ENCODE measurements at regions not wholly inside any gene's neighbourhood (a gene's known extent, or its start where the extent isn't known, plus 50 kb on each side); places are given as distances from the start of the nearest gene placed in this dataset.

DNA sequence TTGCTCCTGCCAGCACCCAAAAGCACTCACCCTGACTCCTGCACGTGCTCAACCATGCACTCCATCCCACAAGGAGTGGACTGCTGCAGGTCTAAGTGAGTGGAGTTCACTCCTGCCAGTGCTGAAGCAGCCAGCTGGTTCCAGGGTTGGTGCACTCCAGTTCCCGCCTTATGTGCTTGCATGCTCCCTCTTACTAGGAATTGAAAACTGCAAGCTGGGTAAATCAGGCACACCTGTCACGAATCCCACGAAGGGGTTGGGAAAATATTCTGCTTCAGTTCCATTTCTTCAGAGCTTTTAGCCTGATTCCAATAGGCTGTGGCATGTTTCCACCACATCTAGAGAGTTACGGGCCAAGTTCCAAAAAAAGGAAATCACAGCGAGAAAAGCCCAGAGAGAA is 1365.5 kb upstream of the CHAC2 start:
- in situ Hi-C loops (cut with HindIII; ENCODE audit: low pct_ligation_motif_present, low pct_unique_long_range_greater_than_20kb, low sequenced_read_pairs): no loop called here
- no peak for DNase-seq

DNA sequence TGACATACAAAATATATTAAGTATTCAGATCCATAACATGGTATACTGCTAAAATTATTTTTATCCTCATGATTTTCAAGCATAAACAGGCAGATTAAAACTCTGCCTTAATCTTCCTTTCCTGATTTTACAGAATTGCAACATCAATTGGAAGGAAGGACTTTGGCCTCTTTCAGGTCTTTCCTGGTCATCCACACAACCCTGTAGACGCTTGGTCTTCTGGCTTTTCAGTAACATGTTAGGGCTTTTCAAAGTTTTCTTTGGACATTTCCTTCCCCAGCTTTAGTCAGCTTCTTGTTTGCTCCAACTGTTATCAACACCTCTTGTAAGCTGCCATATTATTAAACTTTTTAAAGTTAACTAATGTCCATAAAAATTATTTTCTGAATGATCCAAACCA is 1364.9 kb upstream of the NRXN1 start:
- DNase-seq: no peak
- in situ Hi-C loops (cut with HindIII; ENCODE audit: low pct_ligation_motif_present, low pct_unique_long_range_greater_than_20kb, low sequenced_read_pairs): no loop called here

- no peak for DNase-seq
- in situ Hi-C loops (cut with HindIII; ENCODE audit: low pct_ligation_motif_present, low pct_unique_long_range_greater_than_20kb, low sequenced_read_pairs): no loop called here
Measured at GRCh38 chr2:52395912-52396311, 1364.0 kb upstream of the NRXN1 start.

DNA sequence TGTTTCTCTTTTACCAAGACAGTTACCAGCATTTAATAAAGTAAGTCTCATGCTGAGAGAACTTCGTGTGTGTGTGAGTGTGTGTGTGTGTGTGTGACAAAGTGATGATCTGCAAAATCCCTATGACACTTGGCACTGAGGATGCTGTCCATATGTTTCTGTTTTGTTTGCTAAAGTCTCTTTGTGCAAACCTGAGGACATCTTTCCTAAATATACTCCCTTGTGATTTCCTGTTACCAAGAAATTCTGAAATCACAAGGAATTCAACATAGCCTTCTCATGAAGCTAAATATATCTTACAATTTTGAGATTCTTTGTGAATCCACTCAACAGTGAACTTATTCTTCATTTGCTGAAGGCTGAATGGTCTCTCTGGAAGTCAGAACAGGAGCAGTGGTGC is 1359.7 kb upstream of the NRXN1 start:
- in situ Hi-C loops (cut with HindIII; ENCODE audit: low pct_ligation_motif_present, low pct_unique_long_range_greater_than_20kb, low sequenced_read_pairs): no loop called here
- DNase-seq: no peak

GRCh38 chr2:52390651-52391050 is 1358.7 kb upstream of the NRXN1 start:
- no peak for DNase-seq
- in situ Hi-C loops (cut with HindIII; ENCODE audit: low pct_ligation_motif_present, low pct_unique_long_range_greater_than_20kb, low sequenced_read_pairs): no loop called here

DNA sequence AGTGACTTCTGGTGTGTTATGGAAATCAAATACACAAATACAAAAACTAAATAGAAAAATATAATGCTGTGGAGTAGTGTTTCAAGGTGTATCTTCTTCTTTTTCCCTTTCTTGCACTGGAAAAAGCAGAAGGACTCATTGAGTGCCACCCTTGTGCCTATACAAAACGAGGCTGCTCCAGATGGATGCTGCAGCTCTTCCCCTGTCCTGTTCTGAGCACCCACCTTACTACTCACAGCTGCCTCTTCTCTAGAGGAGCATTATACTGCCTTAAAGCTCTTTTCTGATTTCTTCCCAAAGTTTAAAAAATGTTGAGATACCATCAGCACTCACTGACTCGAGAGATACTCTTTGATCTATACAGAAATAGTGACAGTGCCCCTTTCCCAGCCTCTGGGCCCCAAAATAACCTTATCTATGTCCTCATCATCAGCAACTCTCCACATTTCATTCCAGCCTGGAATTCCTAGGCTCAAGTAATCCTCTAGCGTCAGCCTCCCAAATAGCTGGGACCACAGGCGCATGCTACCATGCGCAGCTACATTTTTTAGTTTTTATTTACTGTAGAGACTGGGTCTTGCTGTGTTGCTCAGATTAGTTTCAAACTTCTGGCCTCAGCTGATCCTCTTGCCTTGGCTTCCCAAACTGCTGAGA is 1356.1 kb upstream of the NRXN1 start:
- no peak for DNase-seq
- in situ Hi-C loops (cut with HindIII; ENCODE audit: low pct_ligation_motif_present, low pct_unique_long_range_greater_than_20kb, low sequenced_read_pairs): no loop called here

DNA sequence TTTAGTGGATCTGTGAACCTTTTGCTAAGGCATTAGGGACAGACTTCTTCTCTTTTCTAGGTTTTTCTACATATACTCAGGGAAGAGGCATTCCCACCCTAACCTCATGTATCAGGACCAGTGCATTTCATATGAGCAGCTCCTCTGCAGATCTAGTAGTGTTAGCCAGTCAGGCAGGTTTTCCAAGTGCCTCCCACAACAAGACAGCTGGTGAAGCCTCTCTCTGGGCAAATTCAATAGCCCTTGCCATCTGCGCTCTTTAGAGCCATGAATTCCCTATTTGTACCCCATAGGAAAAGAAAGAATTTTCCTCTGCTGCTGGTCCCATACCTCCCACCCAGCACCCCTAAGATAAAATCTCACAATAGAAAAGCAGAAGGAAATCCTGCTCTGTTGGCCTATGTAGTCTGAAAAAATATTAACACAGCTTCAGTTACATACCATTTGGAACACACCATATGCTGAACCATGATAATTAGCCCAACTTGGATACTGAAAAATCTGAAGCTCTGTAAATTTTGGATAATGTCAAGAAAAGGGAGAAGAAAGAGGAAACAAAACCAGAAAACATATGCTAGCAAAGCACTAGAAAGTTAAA is 1354.6 kb upstream of the NRXN1 start:
- no peak for DNase-seq
- in situ Hi-C loops (cut with HindIII; ENCODE audit: low pct_ligation_motif_present, low pct_unique_long_range_greater_than_20kb, low sequenced_read_pairs): no loop called here

- in situ Hi-C loops (cut with HindIII; ENCODE audit: low pct_ligation_motif_present, low pct_unique_long_range_greater_than_20kb, low sequenced_read_pairs): no loop called here
Measured at GRCh38 chr2:52383541-52383940, 1351.6 kb upstream of the NRXN1 start.

DNA sequence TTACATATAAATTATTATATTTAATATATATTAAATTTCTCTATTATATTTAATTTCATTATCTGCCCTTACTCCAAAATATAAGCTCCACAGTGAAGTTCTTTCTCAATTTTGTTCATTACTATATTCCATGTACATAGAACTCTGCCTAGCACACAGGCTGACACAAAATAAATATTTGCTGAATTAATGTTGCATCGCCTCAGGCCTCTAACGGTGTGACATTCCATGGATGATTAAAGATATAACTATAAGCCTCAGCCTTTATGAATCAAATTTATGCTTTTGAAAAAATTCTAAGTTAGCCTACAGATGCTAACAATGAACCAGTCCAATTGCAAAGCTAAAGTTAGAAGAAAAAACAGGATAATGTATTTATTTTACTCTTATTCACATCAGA is 1337.2 kb upstream of the NRXN1 start:
- in situ Hi-C loops (cut with HindIII; ENCODE audit: low pct_ligation_motif_present, low pct_unique_long_range_greater_than_20kb, low sequenced_read_pairs): no loop called here
- DNase-seq: no peak

More at GRCh38 chr2:52383541-52383940, 1351.6 kb upstream of the NRXN1 start:
- no peak for DNase-seq

- no peak for DNase-seq
- in situ Hi-C loops (cut with HindIII; ENCODE audit: low pct_ligation_motif_present, low pct_unique_long_range_greater_than_20kb, low sequenced_read_pairs): no loop called here
Measured at GRCh38 chr2:52368141-52368540, 1336.2 kb upstream of the NRXN1 start.

GRCh38 chr2:52365946-52366345 is 1334.0 kb upstream of the NRXN1 start:
- DNase-seq: no peak
- in situ Hi-C loops (cut with HindIII; ENCODE audit: low pct_ligation_motif_present, low pct_unique_long_range_greater_than_20kb, low sequenced_read_pairs): no loop called here

- no peak for DNase-seq
- in situ Hi-C loops (cut with HindIII; ENCODE audit: low pct_ligation_motif_present, low pct_unique_long_range_greater_than_20kb, low sequenced_read_pairs): no loop called here
Measured at GRCh38 chr2:52356556-52356955, 1324.6 kb upstream of the NRXN1 start.

GRCh38 chr2:52347292-52347691 is 1315.4 kb upstream of the NRXN1 start:
- in situ Hi-C loops (cut with HindIII; ENCODE audit: low pct_ligation_motif_present, low pct_unique_long_range_greater_than_20kb, low sequenced_read_pairs): no loop called here
- no peak for DNase-seq

DNA sequence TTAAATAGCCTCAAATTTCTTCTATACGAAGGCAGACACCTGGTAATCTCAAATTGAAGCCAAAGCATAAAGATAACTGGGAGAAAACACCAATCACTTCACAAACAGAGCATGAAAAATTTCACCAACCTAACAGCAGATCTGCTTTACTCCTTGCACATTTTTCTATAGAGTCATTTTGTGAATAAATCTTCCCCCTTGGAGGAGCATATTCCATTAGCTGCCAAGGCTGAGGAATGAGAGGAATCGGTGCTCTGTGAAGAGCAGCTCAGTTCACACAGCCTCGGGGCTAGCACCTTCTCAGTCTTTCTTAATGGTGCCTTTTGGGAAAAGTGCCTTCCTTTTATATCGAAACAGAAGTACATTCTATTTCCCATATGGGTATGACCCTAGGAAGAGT is 1313.7 kb upstream of the NRXN1 start:
- DNase-seq: no peak
- in situ Hi-C loops (cut with HindIII; ENCODE audit: low pct_ligation_motif_present, low pct_unique_long_range_greater_than_20kb, low sequenced_read_pairs): no loop called here

DNA sequence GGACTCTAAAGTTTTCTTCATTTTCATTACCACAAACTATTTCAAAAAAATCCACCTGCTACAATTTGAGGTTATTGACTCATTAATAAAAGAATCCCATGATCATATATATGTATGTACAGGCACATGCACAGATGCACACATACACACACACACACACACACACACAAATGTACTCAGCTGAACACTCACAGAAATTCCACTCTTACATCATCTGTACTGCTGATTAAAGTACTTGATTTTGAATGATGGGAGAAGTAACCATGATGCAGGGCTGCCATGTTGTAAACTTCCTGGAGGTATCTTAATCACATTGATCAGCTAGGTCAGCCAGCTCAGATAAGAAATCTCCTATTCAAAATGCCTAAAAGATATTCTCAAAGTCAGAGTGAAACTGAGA is 1313.2 kb upstream of the NRXN1 start:
- no peak for DNase-seq
- in situ Hi-C loops (cut with HindIII; ENCODE audit: low pct_ligation_motif_present, low pct_unique_long_range_greater_than_20kb, low sequenced_read_pairs): no loop called here

DNA sequence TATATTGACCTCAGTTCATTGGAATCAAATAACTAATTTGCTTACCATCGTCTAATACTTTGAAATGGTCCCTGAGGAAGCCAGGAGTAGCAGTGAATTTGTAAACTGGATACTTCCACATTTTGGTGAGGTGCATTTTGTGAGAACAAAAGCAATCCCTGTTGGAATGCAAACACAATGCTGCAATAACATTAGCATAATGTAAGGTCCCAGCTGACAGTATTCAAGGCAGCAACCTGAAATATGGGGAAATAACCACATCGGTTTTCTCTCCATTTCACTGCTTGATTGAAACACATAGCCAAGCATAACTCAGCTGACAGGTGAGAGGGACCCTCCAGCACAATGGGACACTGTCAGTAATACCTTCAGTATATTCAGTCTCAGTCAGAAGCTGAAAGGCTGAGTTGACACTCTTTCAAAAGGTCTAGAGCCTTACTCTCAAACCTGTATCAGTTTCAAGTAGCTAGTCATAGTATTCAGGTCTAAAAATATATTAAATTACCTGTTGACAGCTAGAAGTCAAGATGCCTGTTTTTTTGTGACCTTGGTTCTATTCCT is 1311.9 kb upstream of the NRXN1 start:
- in situ Hi-C loops (cut with HindIII; ENCODE audit: low pct_ligation_motif_present, low pct_unique_long_range_greater_than_20kb, low sequenced_read_pairs): no loop called here
- no peak for DNase-seq

DNA sequence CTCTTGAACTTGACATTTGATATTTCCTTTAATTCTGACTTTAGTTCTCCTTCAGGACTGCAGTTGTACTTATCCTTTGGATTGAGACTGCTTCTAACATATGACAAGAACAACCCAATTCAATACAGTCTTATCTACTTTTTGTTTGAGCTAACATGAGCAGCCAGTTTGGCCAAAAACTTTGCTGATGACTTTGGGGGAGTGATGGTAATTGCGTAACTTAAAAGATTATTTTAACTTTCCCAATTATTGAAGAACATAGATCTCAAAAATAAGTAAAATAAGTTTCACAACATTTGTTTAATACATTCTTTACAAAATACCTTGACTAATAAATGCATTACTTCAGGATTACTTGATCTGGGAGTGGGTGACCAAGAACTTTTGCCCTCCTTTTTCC is 1311.1 kb upstream of the NRXN1 start:
- in situ Hi-C loops (cut with HindIII; ENCODE audit: low pct_ligation_motif_present, low pct_unique_long_range_greater_than_20kb, low sequenced_read_pairs): no loop called here
- no peak for DNase-seq

DNA sequence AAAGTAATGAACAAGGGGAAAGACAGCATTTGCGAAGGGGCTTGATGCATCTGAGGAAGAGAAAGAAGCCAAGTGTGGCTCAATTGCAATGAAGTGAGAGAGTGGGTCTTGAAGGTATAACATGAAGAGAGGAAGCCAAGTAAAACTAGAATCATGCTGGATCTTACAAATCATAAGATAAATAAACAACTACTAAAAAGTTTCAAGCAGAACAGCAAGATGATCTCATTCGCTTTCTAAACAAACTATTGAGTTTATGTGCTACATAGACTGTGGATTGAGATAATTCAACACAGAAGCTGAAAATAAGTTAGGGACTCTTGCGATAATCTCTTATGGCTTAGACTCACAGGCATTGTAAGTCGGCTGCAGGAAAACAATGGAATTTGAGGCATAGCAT is 1310.5 kb upstream of the NRXN1 start:
- DNase-seq: no peak
- in situ Hi-C loops (cut with HindIII; ENCODE audit: low pct_ligation_motif_present, low pct_unique_long_range_greater_than_20kb, low sequenced_read_pairs): no loop called here

DNA sequence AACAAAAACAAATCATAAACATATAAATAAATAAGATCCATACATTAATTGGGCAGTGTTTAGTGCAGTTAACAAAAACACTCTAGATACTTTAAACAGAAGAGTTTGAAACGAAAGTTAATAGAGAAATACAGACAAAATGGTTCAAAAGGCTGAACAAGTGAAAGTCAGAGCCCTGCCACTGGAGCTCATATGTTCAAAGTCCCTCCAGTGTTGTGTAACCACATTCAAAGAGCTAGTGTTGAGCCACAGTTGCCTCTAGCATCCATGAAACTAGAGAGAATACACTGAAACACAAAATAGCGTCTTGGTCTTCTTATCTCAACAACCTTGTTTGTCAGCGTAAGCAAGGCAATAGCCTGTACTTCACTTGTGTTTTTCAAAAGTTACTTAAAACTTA is 1309.8 kb upstream of the NRXN1 start:
- no peak for DNase-seq
- in situ Hi-C loops (cut with HindIII; ENCODE audit: low pct_ligation_motif_present, low pct_unique_long_range_greater_than_20kb, low sequenced_read_pairs): no loop called here

- in situ Hi-C loops (cut with HindIII; ENCODE audit: low pct_ligation_motif_present, low pct_unique_long_range_greater_than_20kb, low sequenced_read_pairs): no loop called here
- no peak for DNase-seq
Measured at GRCh38 chr2:52340171-52340570, 1308.2 kb upstream of the NRXN1 start.
